GM13977 (cell line): ENCODE measurements at regions not wholly inside any gene's neighbourhood (a gene's known extent, or its start where the extent isn't known, plus 50 kb on each side); places are given as distances from the start of the nearest gene placed in this dataset.

Experiments used
- DNase-seq: peaks from one replicate; pipeline ENCODE4 v3.0.0; 2012; ENCODE audit warnings: low spot score
- CTCF ChIP-seq: IDR thresholded peaks from 2 replicates; pipeline ENCODE4 v1.5.1; 2012; ENCODE audit warnings: mild to moderate bottlenecking, control low read depth; ENCODE audit not compliant: insufficient read depth; ENCODE audit errors: extremely low read depth, missing control alignments
- in situ Hi-C: fragments of 300-500 bp; cut with MboI; formaldehyde crosslinking; loops from one replicate; pipeline ENCODE4 v1.12.0; 2022; ENCODE audit warnings: low sequenced_read_pairs, low pct_unique_long_range_greater_than_20kb, mixed read lengths, inconsistent platforms; ENCODE audit not compliant: unreplicated experiment

DNA sequence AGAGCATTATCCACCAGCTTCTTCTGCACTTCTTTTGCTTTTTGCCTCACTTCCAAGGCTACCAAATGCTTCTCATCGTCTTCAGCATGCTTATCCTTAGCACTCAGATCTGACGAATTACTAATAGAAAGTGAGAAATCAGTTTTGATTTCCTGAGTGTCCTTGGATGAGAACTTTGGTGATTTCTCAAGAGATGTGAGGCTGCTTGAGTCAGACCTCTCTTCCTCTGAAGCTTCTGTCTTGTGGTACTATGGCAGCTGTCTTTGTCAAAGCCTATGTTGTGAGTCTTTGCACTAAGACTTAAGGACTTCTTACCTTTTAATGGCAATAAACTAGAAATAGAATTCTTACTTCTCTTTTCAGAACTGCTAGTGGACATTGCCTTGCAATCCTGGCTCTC, 169.9 kb downstream of the CPE start:
- DNase-seq, result no peak
- in situ Hi-C loops, result loop anchor here (25.0 kb wide), 1 partner anchor 539 kb away; no protein-coding TSS in a partner anchor
- TF ChIP-seq CTCF, result no peak

DNA sequence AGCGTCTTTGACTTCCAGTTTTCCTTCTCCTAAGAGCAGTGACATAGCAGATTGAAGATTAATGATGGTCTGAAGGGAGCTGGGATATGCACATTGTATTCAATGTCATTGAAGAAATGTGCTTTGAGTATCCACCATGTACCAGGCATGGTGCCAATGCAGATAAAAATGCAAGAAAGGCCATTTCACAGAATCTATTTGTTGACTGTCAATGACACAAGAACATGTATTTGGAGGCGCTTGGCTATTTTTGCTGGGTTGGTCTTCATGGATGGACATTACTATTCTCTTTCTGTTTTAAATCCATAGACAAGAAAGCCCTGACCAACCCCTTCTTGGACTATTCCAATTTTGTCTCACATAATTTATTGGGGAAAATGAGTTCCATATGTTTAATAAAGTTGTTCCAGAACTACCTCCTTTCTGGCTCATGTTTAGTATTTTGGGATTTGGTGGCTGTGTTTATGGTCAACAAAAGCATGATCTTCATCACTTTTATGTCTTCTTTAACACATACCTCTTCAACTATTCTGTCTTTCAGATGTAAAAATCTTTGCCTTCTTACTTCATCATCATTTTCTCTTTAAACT, 174.5 kb downstream of the CPE start:
- TF ChIP-seq CTCF, result no peak
- DNase-seq, result no peak
- in situ Hi-C loops, result no loop called here

GRCh38 chr4:165555302-165555701, 176.5 kb downstream of the CPE start:
- no peak for DNase-seq
- TF ChIP-seq CTCF, result no peak
- in situ Hi-C loops, result no loop called here

DNA sequence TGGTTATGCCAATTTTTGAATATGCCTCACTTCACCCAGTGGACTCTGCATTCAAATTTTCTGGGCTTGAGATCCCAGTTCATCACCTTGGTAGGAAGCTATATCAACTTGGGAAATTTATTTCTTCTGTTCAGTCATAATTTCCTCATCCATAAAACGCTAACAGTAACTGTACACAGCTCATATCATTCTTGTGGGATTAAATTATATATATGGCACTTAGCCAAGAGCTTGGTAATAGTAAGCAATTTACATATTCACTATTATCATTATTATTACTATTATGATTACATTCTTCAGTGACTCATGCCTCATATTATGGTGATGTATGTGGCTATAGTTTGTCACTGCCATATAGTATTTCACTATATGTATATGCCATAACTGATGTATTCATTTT, 177.6 kb downstream of the CPE start:
- in situ Hi-C loops, result no loop called here
- no peak for DNase-seq

DNA sequence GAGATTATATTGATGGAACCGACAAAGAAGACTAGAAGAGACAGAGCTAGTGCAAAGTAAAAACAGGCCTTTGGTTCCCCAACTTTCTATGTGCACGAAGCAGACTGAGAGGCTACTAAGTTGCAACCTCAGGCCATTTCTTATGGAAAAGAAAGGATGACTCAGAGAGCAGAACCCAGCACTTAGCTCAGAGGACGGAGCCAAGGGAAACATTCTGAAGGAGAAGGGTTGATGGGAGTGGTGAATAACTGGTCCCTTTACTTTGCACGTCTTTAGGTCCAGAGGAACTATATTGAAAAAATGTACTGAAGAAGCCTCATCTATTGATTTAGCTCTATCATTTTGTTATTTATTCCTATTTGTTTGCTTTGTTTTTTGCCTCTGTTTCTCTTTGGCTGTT, 182.1 kb downstream of the CPE start:
- in situ Hi-C loops, result no loop called here
- no peak for DNase-seq
- no peak for TF ChIP-seq CTCF

More for the DNA sequence above, 177.6 kb downstream of the CPE start:
- TF ChIP-seq CTCF, result no peak

- in situ Hi-C loops, result no loop called here
- no peak for TF ChIP-seq CTCF
- no peak for DNase-seq
Observed at GRCh38 chr4:165563851-165564250, 185.0 kb downstream of the CPE start.
